Right renal cortex interstitium (tissue), 3 donors: ENCODE measurements at regions not wholly inside any gene's neighbourhood (a gene's known extent, or its start where the extent isn't known, plus 50 kb on each side); places are given as distances from the start of the nearest gene placed in this dataset.

Experiments
- DNase-seq, 3 donors: peaks; one replicate each; pipeline ENCODE4 v3.0.0-alpha.2; 2013; ENCODE audit warnings: low read depth in 3 of 3, low spot score in 2 of 3

DNA sequence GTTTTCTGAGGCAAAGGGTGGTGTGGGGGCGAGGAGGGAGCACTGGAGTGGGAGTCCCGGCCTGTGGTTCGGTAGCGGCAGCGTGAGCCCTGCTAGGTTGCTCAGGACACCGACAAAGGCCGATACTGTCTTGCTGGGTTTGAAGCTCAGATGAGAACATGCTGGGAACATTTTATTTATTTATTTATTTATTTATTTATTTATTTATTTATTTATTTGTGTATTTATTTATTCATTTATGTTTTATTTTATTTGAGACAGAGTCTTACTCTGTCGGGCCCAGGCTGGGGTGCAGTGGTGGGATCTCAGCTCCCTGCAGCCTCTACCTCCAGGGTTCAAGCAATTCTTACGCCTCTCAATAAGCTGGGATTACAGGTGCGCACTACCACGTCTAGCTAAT, 117.9 kb upstream of the GSE1 start:
- no peak for DNase-seq

GRCh38 chr16:85495823-85496538, 117.1 kb upstream of the GSE1 start:
- DNase-seq = no peak

GRCh38 chr16:85497622-85498314, 115.4 kb upstream of the GSE1 start:
- DNase-seq = no peak

GRCh38 chr16:85498607-85499006, 114.5 kb upstream of the GSE1 start:
- no peak for DNase-seq

DNA sequence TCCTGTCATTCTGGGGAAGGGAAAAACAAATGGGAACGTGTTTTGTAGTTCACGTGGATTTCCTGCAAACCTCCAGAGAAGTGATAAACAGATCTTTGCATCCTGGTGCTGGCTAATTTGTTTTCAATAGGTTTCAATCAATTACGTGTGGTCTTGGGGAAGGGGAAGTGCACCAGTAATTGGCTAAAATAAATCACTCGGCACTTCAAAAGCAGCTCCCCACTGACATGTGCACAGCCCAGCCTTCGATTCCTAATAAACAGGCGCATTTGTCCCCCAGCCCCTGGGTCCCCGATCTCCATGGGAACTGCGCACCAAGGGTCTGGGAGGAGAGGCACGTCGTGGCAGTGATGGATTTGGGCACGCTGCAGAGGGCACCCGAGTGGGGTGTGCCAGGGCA, 112.9 kb upstream of the GSE1 start:
- no peak for DNase-seq

DNA sequence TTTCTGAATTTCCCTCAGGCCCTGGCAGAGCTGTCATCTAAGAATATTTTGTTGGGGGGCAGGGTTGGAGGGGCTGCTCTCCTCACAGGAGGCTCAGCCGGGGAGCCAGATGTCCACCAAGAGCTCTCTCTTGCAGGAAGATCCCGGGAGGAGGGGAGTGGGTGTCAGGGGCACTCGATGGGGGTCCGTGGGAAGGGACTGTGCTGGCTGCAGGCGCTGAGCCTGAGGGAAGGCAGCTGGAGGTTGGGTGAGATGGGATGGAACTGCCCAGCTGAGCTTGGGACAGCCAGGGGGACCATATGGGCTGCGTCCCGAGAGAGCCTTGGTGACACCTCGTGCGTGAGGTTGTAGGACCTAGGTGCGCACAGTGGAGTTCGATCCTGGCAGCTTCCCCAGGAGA, 111.2 kb upstream of the GSE1 start:
- no peak for DNase-seq

GRCh38 chr16:85502357-85502756, 110.8 kb upstream of the GSE1 start:
- DNase-seq = no peak

GRCh38 chr16:85503679-85504231, 109.4 kb upstream of the GSE1 start:
- no peak for DNase-seq

- no peak for DNase-seq
Measured at GRCh38 chr16:85504242-85504641, 108.9 kb upstream of the GSE1 start.

DNA sequence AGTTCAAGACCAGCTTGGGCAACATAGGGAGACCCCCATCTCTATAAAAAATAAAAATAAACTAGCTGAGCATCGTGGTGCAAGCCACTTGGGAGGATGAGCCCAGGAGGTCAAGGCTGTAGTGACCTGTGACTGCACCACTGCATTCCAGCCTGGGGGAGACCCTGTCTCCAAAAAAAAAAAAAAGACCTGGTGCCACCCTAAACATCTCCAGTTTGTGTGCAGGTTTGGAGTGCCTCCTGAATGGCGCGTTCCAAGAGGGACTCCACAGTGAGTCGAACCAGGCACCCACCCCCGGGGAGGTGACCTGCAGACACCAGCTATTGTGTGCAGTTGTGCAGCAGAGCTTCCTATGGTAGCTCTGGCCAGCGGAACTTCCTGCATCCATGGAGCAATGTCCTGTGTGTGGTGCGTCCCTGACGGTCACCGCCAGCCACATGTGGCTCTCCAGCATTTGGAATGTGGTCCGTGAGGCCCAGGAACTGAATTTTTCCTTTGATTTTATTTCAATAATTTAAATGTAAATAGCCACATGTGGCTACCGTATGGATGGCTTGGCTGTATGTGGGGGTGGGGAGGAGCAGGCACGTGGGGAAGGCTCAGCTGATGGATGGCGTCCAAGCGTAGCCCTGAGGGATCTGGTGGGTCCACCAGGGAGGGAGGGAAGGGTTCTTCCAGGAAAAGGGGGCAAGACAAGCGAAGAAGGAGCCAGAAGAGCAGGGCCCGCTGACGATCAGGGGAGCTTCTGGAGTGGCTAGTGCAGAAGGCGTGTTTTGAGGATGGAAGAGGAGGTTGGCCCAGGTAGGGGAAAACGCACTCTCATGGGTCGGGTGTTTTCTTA, 107.1 kb upstream of the GSE1 start:
- DNase-seq = no peak

DNA sequence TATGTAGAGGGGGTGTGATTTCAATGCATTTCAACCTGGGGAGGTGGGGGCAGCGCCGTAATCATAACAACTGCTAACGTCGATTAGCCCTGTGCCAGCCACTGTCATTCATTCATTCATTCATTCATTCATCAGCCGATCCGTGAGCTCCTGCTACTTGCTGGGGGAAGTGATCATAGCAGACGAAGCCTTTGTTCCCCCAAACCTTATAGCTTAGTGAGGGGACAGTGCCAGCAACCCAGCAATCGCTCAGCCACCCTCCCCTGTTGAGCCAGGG, 106.5 kb upstream of the GSE1 start:
- no peak for DNase-seq

DNA sequence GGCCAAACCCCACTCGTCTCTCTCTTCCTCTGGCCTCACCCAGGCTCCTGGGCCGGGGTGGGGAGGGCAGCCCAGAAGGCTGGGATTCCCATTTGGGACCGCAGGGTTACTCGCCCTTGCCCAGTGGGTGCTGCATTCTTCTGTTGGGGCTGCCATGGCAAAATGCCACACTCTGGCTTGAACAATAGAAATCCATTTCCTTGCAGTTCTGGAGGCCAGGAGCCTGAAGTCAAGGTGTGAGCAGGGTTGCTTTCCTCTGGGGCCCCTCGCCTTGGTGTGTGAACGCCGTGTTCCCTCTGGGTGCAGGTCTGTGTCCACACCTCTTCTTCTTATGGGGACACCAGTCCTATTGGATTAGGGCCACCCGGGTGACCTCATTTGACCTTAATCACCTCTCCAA, 105.8 kb upstream of the GSE1 start:
- DNase-seq = no peak

DNA sequence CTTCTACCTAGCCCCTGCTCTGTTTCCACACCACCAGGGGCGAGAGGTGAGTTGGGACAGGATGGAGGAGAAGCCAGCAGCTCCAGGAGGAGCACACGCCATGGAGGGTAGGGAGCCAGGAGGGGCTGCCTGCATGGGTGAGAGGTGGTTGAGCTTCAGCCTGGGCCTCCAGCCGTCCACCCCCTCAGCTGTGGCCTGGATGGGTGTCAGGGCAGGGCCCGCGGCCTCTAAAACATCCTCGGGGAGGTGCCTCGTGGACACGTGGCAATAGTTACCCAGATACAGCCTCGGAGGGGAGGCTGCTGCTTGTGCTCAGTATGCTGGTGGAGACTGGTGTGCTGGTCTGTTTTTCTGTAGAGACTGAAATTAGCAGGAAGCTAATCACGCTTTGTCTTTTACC, 104.7 kb upstream of the GSE1 start:
- no peak for DNase-seq

GRCh38 chr16:85508993-85509392, 104.1 kb upstream of the GSE1 start:
- DNase-seq = no peak

- DNase-seq = no peak
Measured at GRCh38 chr16:85510041-85510659, 103.0 kb upstream of the GSE1 start.

- DNase-seq = no peak
Measured at GRCh38 chr16:85511938-85512807, 100.9 kb upstream of the GSE1 start.

- no peak for DNase-seq
Measured at GRCh38 chr16:85512808-85513115, 100.4 kb upstream of the GSE1 start.

GRCh38 chr16:85513180-85513579, 99.9 kb upstream of the GSE1 start:
- no peak for DNase-seq

GRCh38 chr16:85513649-85514048, 99.5 kb upstream of the GSE1 start:
- DNase-seq = no peak

DNA sequence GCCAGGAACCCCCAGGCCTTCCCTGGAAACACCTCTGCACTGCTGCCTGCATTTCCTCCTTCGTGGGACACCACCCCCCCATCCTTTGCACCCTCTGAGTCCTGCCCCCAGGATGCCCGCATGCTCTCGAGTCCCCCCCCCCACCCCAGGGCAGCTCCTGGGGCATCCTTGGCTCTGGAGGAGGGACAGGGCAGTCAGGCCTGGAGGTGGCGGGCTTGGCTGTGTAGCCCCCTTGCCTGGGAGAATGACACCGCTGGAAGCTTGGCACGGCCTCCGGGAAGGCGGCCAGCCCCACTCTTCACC, 98.9 kb upstream of the GSE1 start:
- DNase-seq = no peak
